HEK293T (cell line): ENCODE measurements at regions not wholly inside any gene's neighbourhood (a gene's known extent, or its start where the extent isn't known, plus 50 kb on each side); places are given as distances from the start of the nearest gene placed in this dataset.

Experiments used
- ARNT ChIP-seq: fragments of 450-650 bp; IDR thresholded peaks from 2 replicates; pipeline ENCODE4 v1.6.1; 2017; ENCODE audit warnings: mild to moderate bottlenecking
- BHLHE40 ChIP-seq: fragments of 450-650 bp; IDR thresholded peaks from 2 replicates; pipeline ENCODE4 v1.6.1; 2016; ENCODE audit warnings: mild to moderate bottlenecking, moderate library complexity, borderline replicate concordance
- ELF4 ChIP-seq: fragments of 450-650 bp; IDR thresholded peaks from 2 replicates; pipeline ENCODE4 v1.6.1; 2017; ENCODE audit warnings: antibody characterized with exemption
- FOXA1 ChIP-seq: fragments of 450-650 bp; IDR thresholded peaks from 2 replicates; pipeline ENCODE4 v1.6.1; 2016; ENCODE audit warnings: mild to moderate bottlenecking
- FOXK2 ChIP-seq: fragments of 450-650 bp; IDR thresholded peaks from 2 replicates; pipeline ENCODE4 v1.6.1; 2016; ENCODE audit warnings: mild to moderate bottlenecking
- FOXM1 ChIP-seq: fragments of 450-650 bp; IDR thresholded peaks from 2 replicates; pipeline ENCODE4 v1.6.1; 2017; ENCODE audit warnings: mild to moderate bottlenecking, borderline replicate concordance
- HDGF ChIP-seq: fragments of 450-650 bp; IDR thresholded peaks from 2 replicates; pipeline ENCODE4 v1.6.1; 2017; ENCODE audit warnings: antibody characterized with exemption, borderline replicate concordance
- LEF1 ChIP-seq: fragments of 450-650 bp; IDR thresholded peaks from 2 replicates; pipeline ENCODE4 v1.6.1; 2017; ENCODE audit warnings: mild to moderate bottlenecking, borderline replicate concordance
- NFRKB ChIP-seq: fragments of 450-650 bp; IDR thresholded peaks from 2 replicates; pipeline ENCODE4 v1.6.1; 2016; ENCODE audit warnings: mild to moderate bottlenecking, moderate library complexity
- SP1 ChIP-seq: fragments of 450-650 bp; IDR thresholded peaks from 2 replicates; pipeline ENCODE4 v1.6.1; 2017
- TARDBP ChIP-seq: fragments of 450-650 bp; IDR thresholded peaks from 2 replicates; pipeline ENCODE4 v1.6.1; 2016

- TF ChIP-seq FOXM1 = no peak
- TF ChIP-seq ELF4 = no peak
- no peak for TF ChIP-seq BHLHE40
- TF ChIP-seq LEF1 = no peak
- TF ChIP-seq FOXK2 = no peak
- no peak for TF ChIP-seq TARDBP
- TF ChIP-seq FOXA1 = no peak
- no peak for TF ChIP-seq ARNT
- TF ChIP-seq NFRKB = no peak
- no peak for TF ChIP-seq HDGF
- no peak for TF ChIP-seq SP1
These were observed 88.8 kb downstream of the INHBB start for GRCh38 chr2:120434492-120435308.
